Cardiac muscle cell (in vitro differentiated cells and primary cell): ENCODE measurements at regions not wholly inside any gene's neighbourhood (a gene's known extent, or its start where the extent isn't known, plus 50 kb on each side); places are given as distances from the start of the nearest gene placed in this dataset.

Source experiments
- DNase-seq, 2 donors: peaks; one replicate each; pipeline versions ENCODE4 v3.0.0 to v3.0.0-alpha.2; 2010 to 2017; ENCODE audit warnings: low read depth in 1 of 2, low spot score in 1 of 2
- H3K27ac ChIP-seq: fragments of 200-600 bp; sonication (generic); 2 replicates; pipeline ENCODE4 v1.5.1; 2016
- H3K27me3 ChIP-seq: fragments of 200-600 bp; sonication (generic); 2 replicates; pipeline ENCODE4 v1.6.0; 2016; ENCODE audit warnings: control low read depth
- H3K36me3 ChIP-seq: fragments of 200-600 bp; sonication (generic); 2 replicates; pipeline ENCODE4 v1.5.1; 2016; ENCODE audit warnings: control low read depth
- H3K4me1 ChIP-seq: fragments of 200-600 bp; sonication (generic); 2 replicates; pipeline ENCODE4 v1.8.1; 2017; ENCODE audit warnings: low read depth, mild to moderate bottlenecking, mixed run types
- H3K4me3 ChIP-seq: fragments of 200-600 bp; sonication (generic); 2 replicates; pipeline ENCODE4 v1.5.1; 2016; ENCODE audit warnings: mild to moderate bottlenecking
- H3K9me3 ChIP-seq: fragments of 200-600 bp; sonication (generic); 2 replicates; pipeline ENCODE4 v1.5.1; 2017; ENCODE audit warnings: low read depth, mild to moderate bottlenecking, control low read depth
- CTCF ChIP-seq: IDR thresholded peaks from 2 replicates; pipeline ENCODE4 v1.5.1; 2012; ENCODE audit warnings: low read depth, mild to moderate bottlenecking, low read length

GRCh38 chr20:5434116-5434515 lies 117.4 kb upstream of the PROKR2 start:
- no peak for DNase-seq
- Histone ChIP-seq H3K27me3 (no peaks in the 10 kb centered on the region), H3K27ac (no peak overlapping the region), H3K4me1 (no peaks in the 10 kb centered on the region), H3K4me3 (no peak overlapping the region), H3K36me3 (no peaks in the 10 kb centered on the region), H3K9me3 (no peaks in the 10 kb centered on the region)
- no peak for TF ChIP-seq CTCF

- Histone ChIP-seq H3K9me3 (no peaks in the 10 kb centered on the region), H3K4me1 (no peaks in the 10 kb centered on the region), H3K4me3 (no peak overlapping the region), H3K27ac (no peak overlapping the region), H3K36me3 (no peaks in the 10 kb centered on the region), H3K27me3 (no peaks in the 10 kb centered on the region)
- no peak for TF ChIP-seq CTCF
- DNase-seq = no peak
Measured at GRCh38 chr20:5433352-5433751, 116.6 kb upstream of the PROKR2 start.

GRCh38 chr20:5432030-5432429 lies 115.3 kb upstream of the PROKR2 start:
- DNase-seq = no peak
- H3K4me3 ChIP-seq = no peak overlapping the region
- no peak for TF ChIP-seq CTCF
- no peak overlapping the region for H3K27ac ChIP-seq
- H3K9me3 ChIP-seq = no peaks in the 10 kb centered on the region
- no peaks in the 10 kb centered on the region for H3K27me3 ChIP-seq
- H3K4me1 ChIP-seq = no peaks in the 10 kb centered on the region
- H3K36me3 ChIP-seq = no peaks in the 10 kb centered on the region

GRCh38 chr20:5430670-5431069 lies 113.9 kb upstream of the PROKR2 start:
- Histone ChIP-seq H3K4me1 (no peaks in the 10 kb centered on the region), H3K4me3 (no peak overlapping the region), H3K27me3 (no peaks in the 10 kb centered on the region), H3K36me3 (no peaks in the 10 kb centered on the region), H3K9me3 (no peaks in the 10 kb centered on the region), H3K27ac (no peak overlapping the region)
- no peak for DNase-seq
- no peak for TF ChIP-seq CTCF

- Histone ChIP-seq H3K36me3 (no peaks in the 10 kb centered on the region), H3K27me3 (no peaks in the 10 kb centered on the region), H3K4me1 (no peaks in the 10 kb centered on the region), H3K4me3 (no peak overlapping the region), H3K27ac (no peak overlapping the region), H3K9me3 (no peaks in the 10 kb centered on the region)
- DNase-seq = no peak
- TF ChIP-seq CTCF = no peak
Measured at GRCh38 chr20:5426026-5426425, 109.3 kb upstream of the PROKR2 start.

- Histone ChIP-seq H3K4me3 (no peak overlapping the region), H3K4me1 (no peaks in the 10 kb centered on the region), H3K27ac (no peak overlapping the region), H3K9me3 (no peaks in the 10 kb centered on the region), H3K27me3 (no peaks in the 10 kb centered on the region), H3K36me3 (no peaks in the 10 kb centered on the region)
- TF ChIP-seq CTCF = no peak
- DNase-seq = no peak
Measured at GRCh38 chr20:5416086-5416485, 99.3 kb upstream of the PROKR2 start.
